NT2/D1 (cell line): ENCODE measurements at regions not wholly inside any gene's neighbourhood (a gene's known extent, or its start where the extent isn't known, plus 50 kb on each side); places are given as distances from the start of the nearest gene placed in this dataset.

ENCODE experiments used
- DNase-seq: peaks from one replicate; pipeline ENCODE4 v3.0.0-alpha.2; 2011; ENCODE audit warnings: low read depth, low spot score
- H3K27me3 ChIP-seq: 2 replicates; pipeline ENCODE4 v1.6.0; 2011; ENCODE audit warnings: mild to moderate bottlenecking; ENCODE audit not compliant: insufficient read length, insufficient read depth
- H3K36me3 ChIP-seq: 2 replicates; pipeline ENCODE4 v1.6.1; 2011; ENCODE audit warnings: mild to moderate bottlenecking, low read length, mixed read lengths; ENCODE audit not compliant: insufficient read depth, insufficient read length
- H3K4me1 ChIP-seq: 2 replicates; pipeline ENCODE4 v1.5.1; 2011; ENCODE audit not compliant: insufficient read depth, insufficient read length
- H3K4me3 ChIP-seq: 2 replicates; pipeline ENCODE4 v1.5.1; 2011; ENCODE audit warnings: low read depth; ENCODE audit not compliant: insufficient read length
- H3K9ac ChIP-seq: 2 replicates; pipeline ENCODE4 v1.6.0; 2011; ENCODE audit warnings: low read depth; ENCODE audit not compliant: insufficient read length
- H3K9me3 ChIP-seq: 2 replicates; pipeline ENCODE4 v1.5.1; 2011; ENCODE audit warnings: mild to moderate bottlenecking, low read length; ENCODE audit not compliant: insufficient read depth
- SUZ12 ChIP-seq: IDR thresholded peaks from 2 replicates; pipeline ENCODE4 v1.6.1; 2011; ENCODE audit not compliant: insufficient read length, insufficient read depth; ENCODE audit errors: extremely low read depth
- YY1 ChIP-seq: IDR thresholded peaks from 2 replicates; pipeline ENCODE4 v1.6.1; 2011; ENCODE audit not compliant: insufficient read length, insufficient read depth
- ZNF274 ChIP-seq: IDR thresholded peaks from 2 replicates; pipeline ENCODE4 v1.6.1; 2011; ENCODE audit warnings: mild to moderate bottlenecking, low read depth, low read length

GRCh38 chr15:87577336-87577735, 679.2 kb downstream of the NTRK3 start:
- H3K4me1 ChIP-seq = no peaks in the 10 kb centered on the region
- H3K4me3 ChIP-seq = no peak overlapping the region
- no peak overlapping the region for H3K9ac ChIP-seq
- TF ChIP-seq ZNF274 = no peak
- TF ChIP-seq YY1 = no peak
- TF ChIP-seq SUZ12 = no peak
- no peaks in the 10 kb centered on the region for H3K9me3 ChIP-seq
- H3K27me3 ChIP-seq = no peaks in the 10 kb centered on the region
- DNase-seq = no peak
- H3K36me3 ChIP-seq = no peaks in the 10 kb centered on the region

GRCh38 chr15:87576486-87577176, 679.9 kb downstream of the NTRK3 start:
- no peak for TF ChIP-seq ZNF274
- no peak for TF ChIP-seq YY1
- TF ChIP-seq SUZ12 = no peak
- H3K9me3 ChIP-seq = no peaks in the 10 kb centered on the region
- no peaks in the 10 kb centered on the region for H3K36me3 ChIP-seq
- no peak for DNase-seq
- no peak overlapping the region for H3K9ac ChIP-seq
- H3K4me3 ChIP-seq = no peak overlapping the region
- no peaks in the 10 kb centered on the region for H3K4me1 ChIP-seq
- no peaks in the 10 kb centered on the region for H3K27me3 ChIP-seq

- Histone ChIP-seq H3K9ac (no peak overlapping the region), H3K4me1 (no peaks in the 10 kb centered on the region), H3K4me3 (no peak overlapping the region), H3K36me3 (no peaks in the 10 kb centered on the region), H3K9me3 (no peaks in the 10 kb centered on the region), H3K27me3 (no peaks in the 10 kb centered on the region)
- TF ChIP-seq YY1 (no peak), SUZ12 (no peak), ZNF274 (no peak)
- DNase-seq = no peak
Observed at GRCh38 chr15:87575896-87576473, 680.6 kb downstream of the NTRK3 start.

- Histone ChIP-seq H3K36me3 (no peaks in the 10 kb centered on the region), H3K9me3 (no peaks in the 10 kb centered on the region), H3K9ac (no peak overlapping the region), H3K4me1 (no peaks in the 10 kb centered on the region), H3K27me3 (no peaks in the 10 kb centered on the region), H3K4me3 (no peak overlapping the region)
- TF ChIP-seq ZNF274 = no peak
- TF ChIP-seq YY1 = no peak
- no peak for TF ChIP-seq SUZ12
- no peak for DNase-seq
Observed at GRCh38 chr15:87573534-87573933, 683.0 kb downstream of the NTRK3 start.

- Histone ChIP-seq H3K36me3 (no peaks in the 10 kb centered on the region), H3K9me3 (no peaks in the 10 kb centered on the region), H3K4me3 (no peak overlapping the region), H3K4me1 (no peaks in the 10 kb centered on the region), H3K27me3 (no peaks in the 10 kb centered on the region), H3K9ac (no peak overlapping the region)
- TF ChIP-seq SUZ12 (no peak), YY1 (no peak), ZNF274 (no peak)
- DNase-seq = no peak
Observed at GRCh38 chr15:87573039-87573438, 683.5 kb downstream of the NTRK3 start.

GRCh38 chr15:87572381-87572910, 684.1 kb downstream of the NTRK3 start:
- H3K4me1 ChIP-seq = no peaks in the 10 kb centered on the region
- H3K4me3 ChIP-seq = no peak overlapping the region
- no peak overlapping the region for H3K9ac ChIP-seq
- no peak for TF ChIP-seq YY1
- TF ChIP-seq ZNF274 = no peak
- no peak for TF ChIP-seq SUZ12
- DNase-seq = no peak
- H3K36me3 ChIP-seq = no peaks in the 10 kb centered on the region
- no peaks in the 10 kb centered on the region for H3K27me3 ChIP-seq
- no peaks in the 10 kb centered on the region for H3K9me3 ChIP-seq

GRCh38 chr15:87570206-87570605, 686.3 kb downstream of the NTRK3 start:
- Histone ChIP-seq H3K4me3 (no peak overlapping the region), H3K9ac (no peak overlapping the region), H3K27me3 (no peaks in the 10 kb centered on the region), H3K36me3 (no peaks in the 10 kb centered on the region), H3K9me3 (no peaks in the 10 kb centered on the region), H3K4me1 (no peaks in the 10 kb centered on the region)
- no peak for TF ChIP-seq ZNF274
- no peak for TF ChIP-seq YY1
- TF ChIP-seq SUZ12 = no peak
- DNase-seq = no peak
